OCI-LY7 (cell line): ENCODE measurements at regions not wholly inside any gene's neighbourhood (a gene's known extent, or its start where the extent isn't known, plus 50 kb on each side); places are given as distances from the start of the nearest gene placed in this dataset.

ENCODE experiments used
- BruUV-seq: library from RNA; stranded (reverse); fragments of 400-500 nt; replicated peaks from 2 replicates; lab custom pipeline; 2021; lab: Mats Ljungman, UMichigan
- CTCF ChIA-PET: fragments of 300-600 bp; sonication (Branson Sonifier 250); formaldehyde crosslinking; loops from one replicate; lab custom pipeline; 2022; ENCODE audit warnings: antibody characterized with exemption; ENCODE audit not compliant: unreplicated experiment; lab: Charles Lee
- POLR2A ChIA-PET: fragments of 300-600 bp; sonication (Branson Sonifier 250); formaldehyde crosslinking; loops from one replicate; lab custom pipeline; 2022; ENCODE audit warnings: antibody characterized with exemption; lab: Charles Lee
- DNase-seq: peaks from one replicate; pipeline ENCODE4 v3.0.0-alpha.2; 2015; ENCODE audit warnings: low spot score
- H2AFZ ChIP-seq: fragments of 200-600 bp; sonication (generic), shearing (Covaris generic); 2 replicates; pipeline ENCODE4 v1.6.1; 2014; ENCODE audit warnings: mild to moderate bottlenecking, antibody characterized with exemption, low read length, moderate library complexity
- H3K27ac ChIP-seq: fragments of 200-600 bp; sonication (generic); 2 replicates; pipeline ENCODE4 v1.5.1; 2014; ENCODE audit warnings: mixed run types, low read depth, mild to moderate bottlenecking, moderate library complexity, low read length, inconsistent platforms; ENCODE audit not compliant: poor library complexity, severe bottlenecking
- H3K36me3 ChIP-seq: fragments of 200-600 bp; sonication (generic); 2 replicates; pipeline ENCODE4 v1.6.1; 2014; ENCODE audit warnings: mild to moderate bottlenecking, antibody characterized with exemption, low read length, moderate library complexity, mixed read lengths; ENCODE audit not compliant: insufficient read depth
- H3K4me1 ChIP-seq: fragments of 200-600 bp; sonication (generic); 2 replicates; pipeline ENCODE4 v1.5.1; 2014; ENCODE audit warnings: mild to moderate bottlenecking, low read length; ENCODE audit not compliant: insufficient read depth, poor library complexity, severe bottlenecking
- H3K4me2 ChIP-seq: fragments of 200-600 bp; sonication (generic); 2 replicates; pipeline ENCODE4 v1.6.1; 2014; ENCODE audit warnings: mild to moderate bottlenecking, low read length
- H3K4me3 ChIP-seq: fragments of 200-600 bp; sonication (generic); 2 replicates; pipeline ENCODE4 v1.5.1; 2014; ENCODE audit warnings: mild to moderate bottlenecking, low read depth, low read length; ENCODE audit not compliant: poor library complexity, severe bottlenecking
- H3K79me2 ChIP-seq: fragments of 200-600 bp; sonication (generic); 2 replicates; pipeline ENCODE4 v1.6.1; 2016; ENCODE audit warnings: low read depth, mild to moderate bottlenecking, low read length, moderate library complexity, mixed read lengths; ENCODE audit not compliant: insufficient read depth
- H3K9me2 ChIP-seq: fragments of 200-600 bp; sonication (generic); 2 replicates; pipeline ENCODE4 v1.6.1; 2016; ENCODE audit warnings: mild to moderate bottlenecking, low read length, mixed read lengths; ENCODE audit not compliant: insufficient read depth
- H3K9me3 ChIP-seq: fragments of 200-600 bp; sonication (generic); 2 replicates; pipeline ENCODE4 v1.6.1; 2014; ENCODE audit warnings: mild to moderate bottlenecking, mixed run types, low read length, mixed read lengths
- H4K20me1 ChIP-seq: fragments of 200-600 bp; sonication (generic); 2 replicates; pipeline ENCODE4 v1.6.1; 2014; ENCODE audit warnings: mild to moderate bottlenecking, antibody characterized with exemption, low read length, moderate library complexity, mixed read lengths; ENCODE audit not compliant: insufficient read depth
- EZH2phosphoT487 ChIP-seq: fragments of 200-600 bp; sonication (generic); IDR thresholded peaks from 2 replicates; pipeline ENCODE4 v1.6.1; 2018; ENCODE audit warnings: low read depth, borderline replicate concordance, mild to moderate bottlenecking, mixed run types, antibody characterized with exemption, low read length, moderate library complexity, mixed read lengths
- intact Hi-C: fragments of 100-400 bp; cut with micrococcal nuclease; formaldehyde crosslinking; loops from one replicate; pipeline ENCODE4 v1.10.0; 2022; ENCODE audit not compliant: unreplicated experiment
- TF ChIP-seq, protein P1 (sequence below): fragments of 200-600 bp; sonication (generic); conservative IDR thresholded peaks from 2 replicates; pipeline ENCODE4 v1.5.1; 2014; ENCODE audit warnings: mild to moderate bottlenecking, antibody characterized with exemption, low read length, moderate library complexity, mixed read lengths

DNA sequence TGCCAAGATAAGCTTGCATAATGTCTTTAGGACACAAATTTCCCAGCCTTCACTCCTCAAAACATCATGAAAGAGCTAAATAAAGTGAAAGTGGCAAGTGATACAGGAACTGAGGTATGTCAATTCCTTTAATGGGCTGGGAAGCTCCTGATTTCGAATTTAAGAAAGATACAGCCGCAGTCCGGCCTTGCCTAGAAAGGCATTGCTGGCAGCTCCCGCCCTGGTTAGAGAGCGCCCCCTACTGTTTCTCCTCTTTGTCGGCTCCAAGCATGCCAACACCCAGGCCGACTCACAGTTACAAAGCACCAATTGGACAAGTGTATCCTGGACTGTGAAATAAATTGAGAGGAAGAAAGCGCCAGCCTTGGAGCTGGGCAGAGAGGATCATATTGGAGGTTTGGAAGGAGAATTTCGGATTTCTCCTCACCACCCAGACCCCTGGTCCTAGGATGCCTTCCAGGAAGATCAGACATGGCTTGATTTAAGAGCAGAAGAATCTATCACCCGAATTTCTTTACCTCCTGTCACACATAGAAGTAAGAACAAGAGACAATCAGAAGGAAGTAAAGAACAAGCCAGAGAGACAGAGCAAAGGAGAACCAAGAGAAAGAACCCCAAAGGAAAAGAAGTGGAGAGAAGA lies 84.0 kb downstream of the FAM76B start:
- peak overlapping the region; percentile 36; the same call in 1 of the 2 replicates for H3K4me2 ChIP-seq

DNA sequence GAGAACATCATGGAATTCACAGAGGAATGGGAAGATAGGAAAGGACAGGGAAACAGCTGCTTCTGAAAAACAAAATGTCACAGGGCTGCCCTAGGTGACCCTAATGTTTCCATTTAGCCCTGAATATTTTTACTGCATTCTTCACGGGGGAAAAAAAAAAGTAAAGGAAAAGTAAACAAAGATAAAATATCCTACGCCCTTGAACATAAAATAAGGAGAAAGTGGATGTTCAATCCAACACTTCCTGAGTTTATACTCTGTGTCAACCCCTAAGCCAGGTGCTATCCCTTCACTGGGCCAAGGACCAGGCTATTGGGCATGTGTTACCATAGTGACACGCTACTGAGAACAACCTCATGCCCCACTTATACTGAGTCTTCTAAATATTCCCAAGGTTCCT lies 84.7 kb downstream of the FAM76B start:
- CTCF ChIA-PET = interaction anchor here (0.7 to 1.9 kb wide), 5 partner anchors 11 to 550 kb away, joined by 3 to 11 read pairs (median 4); partner anchors contain the start of gene SESN3
- TF ChIP-seq, protein P1, sequence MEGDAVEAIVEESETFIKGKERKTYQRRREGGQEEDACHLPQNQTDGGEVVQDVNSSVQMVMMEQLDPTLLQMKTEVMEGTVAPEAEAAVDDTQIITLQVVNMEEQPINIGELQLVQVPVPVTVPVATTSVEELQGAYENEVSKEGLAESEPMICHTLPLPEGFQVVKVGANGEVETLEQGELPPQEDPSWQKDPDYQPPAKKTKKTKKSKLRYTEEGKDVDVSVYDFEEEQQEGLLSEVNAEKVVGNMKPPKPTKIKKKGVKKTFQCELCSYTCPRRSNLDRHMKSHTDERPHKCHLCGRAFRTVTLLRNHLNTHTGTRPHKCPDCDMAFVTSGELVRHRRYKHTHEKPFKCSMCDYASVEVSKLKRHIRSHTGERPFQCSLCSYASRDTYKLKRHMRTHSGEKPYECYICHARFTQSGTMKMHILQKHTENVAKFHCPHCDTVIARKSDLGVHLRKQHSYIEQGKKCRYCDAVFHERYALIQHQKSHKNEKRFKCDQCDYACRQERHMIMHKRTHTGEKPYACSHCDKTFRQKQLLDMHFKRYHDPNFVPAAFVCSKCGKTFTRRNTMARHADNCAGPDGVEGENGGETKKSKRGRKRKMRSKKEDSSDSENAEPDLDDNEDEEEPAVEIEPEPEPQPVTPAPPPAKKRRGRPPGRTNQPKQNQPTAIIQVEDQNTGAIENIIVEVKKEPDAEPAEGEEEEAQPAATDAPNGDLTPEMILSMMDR = no peak
- TF ChIP-seq EZH2phosphoT487 = no peak

More for the DNA sequence above, 84.0 kb downstream of the FAM76B start:
- Histone ChIP-seq H3K4me1 (peaks cover 6% of the 10 kb centered on the region), H3K27ac (no peak overlapping the region), H3K9me3 (no peaks in the 10 kb centered on the region), H3K9me2 (no peaks in the 10 kb centered on the region), H3K4me3 (no peak overlapping the region), H3K36me3 (no peaks in the 10 kb centered on the region), H3K79me2 (no peaks in the 10 kb centered on the region), H2AFZ (peak overlapping the region; percentile 58), H4K20me1 (no peaks in the 10 kb centered on the region)
- intact Hi-C loops = loop anchor here (1.0 to 10.0 kb wide), 3 partner anchors 59 to 551 kb away; no protein-coding TSS in a partner anchor
- BruUV-seq = no TSS peak
- CTCF ChIA-PET = interaction anchor here (0.7 to 1.9 kb wide), 6 partner anchors 10 to 551 kb away, joined by 3 to 11 read pairs (median 4); partner anchors contain the start of gene SESN3
- TF ChIP-seq EZH2phosphoT487 = no peak
- TF ChIP-seq, protein P1 = peak; percentile 98
- POLR2A ChIA-PET = interaction anchor here (0.5 to 1.8 kb wide), 6 partner anchors 9 to 614 kb away, joined by 3 to 11 read pairs (median 3); no protein-coding TSS in a partner anchor
- DNase-seq = peak; percentile 76

More for the DNA sequence above, 84.7 kb downstream of the FAM76B start:
- no peaks in the 10 kb centered on the region for H3K36me3 ChIP-seq
- DNase-seq = no peak
- H2AFZ ChIP-seq = no peak overlapping the region
- no peaks in the 10 kb centered on the region; the same call in 1 of the 2 replicates for H3K9me2 ChIP-seq
- no peaks in the 10 kb centered on the region for H4K20me1 ChIP-seq
- POLR2A ChIA-PET = interaction anchor here (0.7 to 1.8 kb wide), 6 partner anchors 10 to 553 kb away, joined by 3 to 11 read pairs (median 3); no protein-coding TSS in a partner anchor
- no peak overlapping the region for H3K4me2 ChIP-seq
- no peaks in the 10 kb centered on the region for H3K79me2 ChIP-seq
- no peak overlapping the region for H3K27ac ChIP-seq
- BruUV-seq = no TSS peak
- H3K4me1 ChIP-seq = peaks cover 6% of the 10 kb centered on the region
- intact Hi-C loops = loop anchor here (1.0 to 10.0 kb wide), 3 partner anchors 60 to 551 kb away; no protein-coding TSS in a partner anchor
- no peak overlapping the region for H3K4me3 ChIP-seq
- H3K9me3 ChIP-seq = no peaks in the 10 kb centered on the region
